GM20000 (cell line): ENCODE measurements at regions not wholly inside any gene's neighbourhood (a gene's known extent, or its start where the extent isn't known, plus 50 kb on each side); places are given as distances from the start of the nearest gene placed in this dataset.

ENCODE experiments used
- DNase-seq: peaks from one replicate; pipeline ENCODE4 v3.0.0; 2012; ENCODE audit warnings: low spot score
- TF ChIP-seq, protein P1 (sequence below): IDR thresholded peaks from 2 replicates; pipeline ENCODE4 v1.5.1; 2012; ENCODE audit warnings: mild to moderate bottlenecking, control low read depth; ENCODE audit errors: extremely low read depth, missing control alignments

DNA sequence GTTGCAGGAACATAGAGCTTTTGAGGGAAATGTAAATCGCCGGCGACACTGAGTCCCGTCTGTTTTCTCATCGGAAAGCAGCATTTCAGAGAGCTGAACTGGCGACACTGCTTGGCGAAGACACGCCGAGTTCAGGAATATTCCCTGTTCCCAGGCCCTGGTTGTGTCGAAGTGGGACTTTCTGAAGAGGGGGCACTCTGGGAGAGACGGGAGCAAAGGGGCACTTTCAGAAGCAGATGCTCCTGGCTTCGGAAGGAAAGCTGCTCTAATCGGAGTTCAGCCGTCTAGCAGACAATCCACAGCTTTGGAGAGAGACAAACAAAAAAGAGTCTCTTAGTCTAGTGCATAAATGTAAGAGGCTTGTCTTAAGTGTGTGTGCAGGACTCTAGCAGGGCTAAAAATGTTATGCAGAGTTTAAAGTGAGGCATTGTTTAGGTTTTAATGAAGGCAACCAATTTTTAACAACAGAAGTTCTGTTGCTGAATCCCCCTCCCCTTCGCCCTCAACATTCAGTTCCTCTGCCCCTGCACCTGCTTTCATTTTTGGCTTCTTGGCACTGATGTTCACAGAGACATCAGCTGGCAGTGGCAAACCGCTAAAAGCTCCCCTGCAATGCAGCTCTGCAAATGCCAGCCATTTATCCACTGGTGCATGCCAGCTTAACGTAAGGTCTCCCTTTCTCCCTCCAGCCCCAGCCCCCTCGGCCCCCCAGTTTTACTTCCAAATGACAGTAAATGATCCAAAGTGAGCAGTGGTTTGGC lies 289.5 kb upstream of the MPDZ start:
- TF ChIP-seq, protein P1, sequence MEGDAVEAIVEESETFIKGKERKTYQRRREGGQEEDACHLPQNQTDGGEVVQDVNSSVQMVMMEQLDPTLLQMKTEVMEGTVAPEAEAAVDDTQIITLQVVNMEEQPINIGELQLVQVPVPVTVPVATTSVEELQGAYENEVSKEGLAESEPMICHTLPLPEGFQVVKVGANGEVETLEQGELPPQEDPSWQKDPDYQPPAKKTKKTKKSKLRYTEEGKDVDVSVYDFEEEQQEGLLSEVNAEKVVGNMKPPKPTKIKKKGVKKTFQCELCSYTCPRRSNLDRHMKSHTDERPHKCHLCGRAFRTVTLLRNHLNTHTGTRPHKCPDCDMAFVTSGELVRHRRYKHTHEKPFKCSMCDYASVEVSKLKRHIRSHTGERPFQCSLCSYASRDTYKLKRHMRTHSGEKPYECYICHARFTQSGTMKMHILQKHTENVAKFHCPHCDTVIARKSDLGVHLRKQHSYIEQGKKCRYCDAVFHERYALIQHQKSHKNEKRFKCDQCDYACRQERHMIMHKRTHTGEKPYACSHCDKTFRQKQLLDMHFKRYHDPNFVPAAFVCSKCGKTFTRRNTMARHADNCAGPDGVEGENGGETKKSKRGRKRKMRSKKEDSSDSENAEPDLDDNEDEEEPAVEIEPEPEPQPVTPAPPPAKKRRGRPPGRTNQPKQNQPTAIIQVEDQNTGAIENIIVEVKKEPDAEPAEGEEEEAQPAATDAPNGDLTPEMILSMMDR = no peak
- DNase-seq = no peak

DNA sequence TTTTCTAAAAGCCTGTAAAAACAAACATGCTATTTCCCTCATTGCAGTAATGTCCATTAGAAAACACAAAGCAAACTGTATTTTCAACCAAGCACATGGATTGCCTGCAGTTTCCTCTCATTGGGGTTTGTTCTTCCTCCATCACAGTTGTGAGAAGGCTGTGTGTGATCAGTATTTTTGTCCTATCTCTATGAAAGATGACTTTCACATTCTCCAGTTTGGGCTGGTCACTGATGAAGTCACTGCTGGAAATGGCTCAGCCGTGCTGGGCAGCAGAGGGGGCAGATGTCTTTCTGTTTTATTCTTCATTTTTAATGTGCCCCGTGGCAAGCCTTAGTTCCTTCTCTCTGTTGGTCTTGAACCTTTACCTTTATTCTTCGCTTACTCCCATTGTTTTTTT lies 288.9 kb upstream of the MPDZ start:
- TF ChIP-seq, protein P1 = no peak
- DNase-seq = no peak

DNA sequence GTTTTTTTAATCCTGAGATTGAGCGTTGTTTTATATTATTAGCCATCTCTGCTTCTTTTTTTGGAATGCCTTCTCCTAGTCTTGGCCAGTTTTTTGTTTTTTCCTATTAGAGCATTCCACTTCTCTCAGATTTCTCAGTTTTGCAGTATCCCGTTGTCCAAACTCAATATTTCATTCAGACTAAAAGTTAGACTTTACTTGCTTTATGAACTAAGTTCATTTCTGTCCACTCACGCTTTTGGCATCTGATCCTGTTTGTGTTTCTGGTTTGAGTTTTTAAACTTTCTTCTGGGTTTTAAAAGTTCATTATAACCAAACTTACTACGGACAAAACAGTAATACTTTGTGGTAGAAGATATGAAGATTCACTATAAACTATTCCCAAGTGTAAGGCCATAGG lies 288.3 kb upstream of the MPDZ start:
- TF ChIP-seq, protein P1 = no peak
- DNase-seq = no peak

DNA sequence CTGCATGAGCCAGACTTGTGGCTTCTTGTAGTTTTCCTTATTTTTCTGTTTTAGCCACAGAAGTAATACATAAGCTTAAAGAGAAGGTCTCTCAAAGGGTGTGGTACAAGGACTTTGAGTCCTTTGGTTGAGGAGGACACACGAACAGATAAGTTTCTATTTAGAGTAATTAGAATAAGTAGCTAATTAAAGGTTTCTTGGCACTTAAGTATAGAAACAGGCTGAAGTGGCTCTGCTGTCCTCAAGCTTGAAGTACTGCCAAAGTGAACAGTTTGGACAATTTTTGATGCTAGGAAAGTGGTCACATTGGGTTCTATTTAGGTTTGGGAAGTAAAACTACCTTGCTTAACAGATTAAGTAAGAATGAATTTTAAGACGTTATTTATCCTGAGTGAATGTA lies 278.3 kb upstream of the MPDZ start:
- TF ChIP-seq, protein P1 = no peak
- DNase-seq = no peak

DNA sequence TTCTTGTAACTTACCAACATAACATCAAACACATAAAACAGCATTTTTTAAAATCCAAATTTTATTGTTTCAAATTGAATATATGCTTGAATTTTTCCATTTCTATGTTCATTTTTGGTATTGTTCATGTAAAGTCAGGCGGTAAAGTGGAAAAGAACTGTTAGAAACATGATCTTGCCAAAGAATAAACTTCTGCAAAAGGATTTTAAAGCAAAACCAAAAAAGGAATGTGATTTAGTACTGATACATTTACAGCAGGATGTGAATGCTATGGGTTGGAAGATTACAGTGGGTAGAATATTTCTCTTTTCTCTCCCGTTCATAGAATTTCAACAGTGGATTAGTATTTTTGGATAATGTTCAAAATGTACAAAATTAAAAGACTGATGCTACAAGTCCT lies 277.2 kb upstream of the MPDZ start:
- TF ChIP-seq, protein P1 = no peak
- no peak for DNase-seq

DNA sequence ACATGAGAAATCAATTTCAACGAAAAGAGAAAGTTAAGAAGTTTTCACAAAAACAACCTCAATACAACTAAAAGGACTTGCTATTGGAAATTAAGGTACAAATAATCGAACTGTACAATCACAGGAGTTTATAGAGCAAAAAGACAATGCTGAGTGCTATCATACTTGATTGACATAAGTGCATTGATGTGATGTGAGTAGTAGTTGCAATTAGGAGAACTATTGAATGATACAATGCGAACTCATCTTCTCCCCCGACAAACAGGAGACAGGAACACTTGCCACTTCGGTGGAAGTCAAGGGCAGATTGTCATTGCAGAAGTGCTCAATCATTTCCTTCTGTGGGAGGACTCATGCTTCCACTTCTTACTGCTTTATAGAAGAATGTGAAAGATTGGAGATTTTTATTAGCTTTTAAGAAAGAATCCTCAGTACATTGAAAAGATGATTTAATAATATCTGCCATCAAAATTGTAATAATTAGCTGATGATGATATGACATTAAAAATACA lies 276.6 kb upstream of the MPDZ start:
- DNase-seq = no peak

DNA sequence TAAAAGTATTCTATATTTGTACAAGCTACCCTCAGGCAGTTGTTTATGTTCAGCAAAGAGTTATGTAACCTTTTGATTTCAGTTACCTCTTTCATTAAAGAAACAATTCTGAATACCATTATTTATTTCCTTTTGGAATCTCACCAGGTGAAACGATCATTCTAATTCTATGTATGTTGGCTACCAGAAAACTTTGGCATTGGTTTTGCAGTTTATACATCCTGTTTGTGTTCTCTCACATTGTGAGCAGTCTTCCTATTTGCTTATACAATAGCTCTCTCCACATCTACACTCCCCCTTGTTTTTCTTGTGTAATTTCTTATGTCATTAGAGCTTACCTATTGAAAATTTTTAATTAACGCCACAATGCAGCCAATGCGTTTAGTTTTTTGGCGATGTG lies 276.0 kb upstream of the MPDZ start:
- TF ChIP-seq, protein P1 = no peak
- DNase-seq = no peak

More for the DNA sequence above, 276.6 kb upstream of the MPDZ start:
- TF ChIP-seq, protein P1 = no peak
